ENCODE measurements at regions not wholly inside any gene's neighbourhood (a gene's known extent, or its start where the extent isn't known, plus 50 kb on each side); places are given as distances from the start of the nearest gene placed in this dataset.
"Not testable (repeated sequence)": the region's sequence is repeated elsewhere in the genome, so short reads cannot be mapped to it uniquely, and the experiment has no call there.

- DNase-seq (ENCODE audit: low read depth in 2 of 3, low spot score in 2 of 3) = no peak
These were observed 50.3 kb upstream of the ITGA11 start for GRCh38 chr15:68482246-68482645.

GRCh38 chr15:68483165-68483564 is 51.2 kb upstream of the ITGA11 start:
- DNase-seq (ENCODE audit: low read depth in 2 of 3, low spot score in 2 of 3) = no peak

GRCh38 chr15:68484220-68484619 is 52.3 kb upstream of the ITGA11 start:
- no peak for DNase-seq (ENCODE audit: low read depth in 2 of 3, low spot score in 2 of 3)

GRCh38 chr15:68484696-68485400 is 52.9 kb upstream of the ITGA11 start:
- DNase-seq (ENCODE audit: low read depth in 2 of 3, low spot score in 2 of 3) = no peak

GRCh38 chr15:68485721-68486360 is 53.9 kb upstream of the ITGA11 start:
- no peak for DNase-seq (ENCODE audit: low read depth in 2 of 3, low spot score in 2 of 3)

- DNase-seq (ENCODE audit: low read depth in 2 of 3, low spot score in 2 of 3) = no peak
These were observed 55.3 kb upstream of the ITGA11 start for GRCh38 chr15:68487087-68487843.

GRCh38 chr15:68488290-68488689 is 56.3 kb upstream of the ITGA11 start:
- DNase-seq (ENCODE audit: low read depth in 2 of 3, low spot score in 2 of 3) = no peak

GRCh38 chr15:68488966-68489365 is 57.0 kb upstream of the ITGA11 start:
- no peak for DNase-seq (ENCODE audit: low read depth in 2 of 3, low spot score in 2 of 3)

GRCh38 chr15:68489421-68489820 is 57.5 kb upstream of the ITGA11 start:
- no peak for DNase-seq (ENCODE audit: low read depth in 2 of 3, low spot score in 2 of 3)

GRCh38 chr15:68491415-68492106 is 59.6 kb upstream of the ITGA11 start:
- DNase-seq (ENCODE audit: low read depth in 2 of 3, low spot score in 2 of 3) = no peak

GRCh38 chr15:68492855-68493254 is 60.9 kb upstream of the ITGA11 start:
- no peak for DNase-seq (ENCODE audit: low read depth in 2 of 3, low spot score in 2 of 3)

GRCh38 chr15:68493629-68494028 is 61.7 kb upstream of the ITGA11 start:
- no peak for DNase-seq (ENCODE audit: low read depth in 2 of 3, low spot score in 2 of 3)

GRCh38 chr15:68494573-68495110 is 62.7 kb upstream of the ITGA11 start:
- DNase-seq (ENCODE audit: low read depth in 2 of 3, low spot score in 2 of 3) = no peak

- no peak for DNase-seq (ENCODE audit: low read depth in 2 of 3, low spot score in 2 of 3)
These were observed 63.4 kb upstream of the ITGA11 start for GRCh38 chr15:68495221-68495950.

- DNase-seq (ENCODE audit: low read depth in 2 of 3, low spot score in 2 of 3) = no peak
These were observed 64.2 kb upstream of the ITGA11 start for GRCh38 chr15:68495981-68496705.

GRCh38 chr15:68496751-68497150 is 64.8 kb upstream of the ITGA11 start:
- DNase-seq (ENCODE audit: low read depth in 2 of 3, low spot score in 2 of 3) = not testable (repeated sequence)

GRCh38 chr15:68497206-68497910 is 65.4 kb upstream of the ITGA11 start:
- DNase-seq (ENCODE audit: low read depth in 2 of 3, low spot score in 2 of 3) = no peak

- DNase-seq (ENCODE audit: low read depth in 2 of 3, low spot score in 2 of 3) = no peak
These were observed 66.1 kb upstream of the ITGA11 start for GRCh38 chr15:68498076-68498475.
